HepG2 (cell line): ENCODE measurements at regions not wholly inside any gene's neighbourhood (a gene's known extent, or its start where the extent isn't known, plus 50 kb on each side); places are given as distances from the start of the nearest gene placed in this dataset.

Source experiments
- ATAC-seq: fragments of 200-7000 bp; cut with Tn5 transposase; 3 replicates; pipeline ENCODE4 v1.9.1; 2020; ENCODE audit warnings: mild to moderate bottlenecking, moderate library complexity
- BruUV-seq: library from RNA; stranded (reverse); fragments of 400-500 nt; replicated peaks from 2 replicates; lab custom pipeline; 2021; lab: Mats Ljungman, UMichigan
- CTCF ChIA-PET: fragments of 300-600 bp; formaldehyde crosslinking; extraction: SDS; loops from one replicate; lab custom pipeline; 2021; ENCODE audit warnings: low total read pairs, inconsistent platforms, low intra/inter-chr PET ratio; lab: Yijun Ruan, JAX
- POLR2A ChIA-PET: fragments of 350-600 bp; sonication (Branson Sonifier 250); formaldehyde crosslinking; loops from one replicate; lab custom pipeline; 2020; ENCODE audit warnings: antibody characterized with exemption, inconsistent platforms; lab: Yijun Ruan, JAX
- DNase-seq: peaks from one replicate; pipeline ENCODE4 v3.0.0-alpha.2; 2015; ENCODE audit warnings: low spot score
- FAIRE-seq: peaks from 3 replicates; lab custom pipeline; 2011; peaks lifted over from hg19 to GRCh38; lab: Jason Lieb, UNC
- H2AFZ ChIP-seq: one replicate; pipeline ENCODE4 v1.6.1; 2011; ENCODE audit warnings: low read length, inconsistent platforms
- H3K27ac ChIP-seq: fragments of 300-600 bp; 3 replicates; pipeline ENCODE4 v1.8.0; 2011; ENCODE audit warnings: mixed run types, mild to moderate bottlenecking, mixed read lengths, low read length, inconsistent platforms; ENCODE audit not compliant: insufficient read depth; ENCODE audit errors: extremely low read length
- H3K27me3 ChIP-seq, 2 experiments: fragments of 200-600 bp in 1 of 2; 2 replicates in 1 of 2; 3 replicates in 1 of 2; pipeline versions ENCODE4 v1.6.0 to v1.8.0; 2011; ENCODE audit warnings: low read length in 2 of 2, mild to moderate bottlenecking in 2 of 2, moderate library complexity in 2 of 2, inconsistent platforms in 1 of 2; ENCODE audit not compliant: insufficient read depth in 2 of 2, control insufficient read depth in 1 of 2
- H3K36me3 ChIP-seq, 2 experiments: fragments of 200-600 bp in 1 of 2; replicated peaks in 1 of 2; 2 replicates in 1 of 2; 3 replicates in 1 of 2; pipeline versions ENCODE4 v1.5.1 to v1.8.0; 2011; ENCODE audit warnings: low read length in 2 of 2, inconsistent platforms in 1 of 2; ENCODE audit not compliant: insufficient read depth in 2 of 2, control insufficient read depth in 1 of 2
- H3K4me1 ChIP-seq: 2 replicates; pipeline ENCODE4 v1.5.1; 2012; ENCODE audit warnings: low read length, inconsistent platforms; ENCODE audit not compliant: insufficient read depth
- H3K4me2 ChIP-seq: 2 replicates; pipeline ENCODE4 v1.6.0; 2011; ENCODE audit warnings: low read depth, low read length, inconsistent platforms
- H3K4me3 ChIP-seq, 3 experiments: fragments of 200-600 bp in 1 of 3; sonication (generic), shearing (Covaris generic) in 1 of 3; replicated peaks in 1 of 3; 2 replicates each; pipeline ENCODE4 v1.5.1; 2011 to 2016; ENCODE audit warnings: low read length in 3 of 3, inconsistent platforms in 2 of 3, low read depth in 2 of 3, mild to moderate bottlenecking in 2 of 3, control low read depth in 1 of 3, mixed read lengths in 1 of 3; ENCODE audit not compliant: insufficient read depth in 1 of 3
- H3K79me2 ChIP-seq: one replicate; pipeline ENCODE4 v1.6.1; 2011; ENCODE audit warnings: low read length, inconsistent platforms; ENCODE audit not compliant: insufficient read depth
- H3K9ac ChIP-seq: 2 replicates; pipeline ENCODE4 v1.6.0; 2011; ENCODE audit warnings: mild to moderate bottlenecking, low read depth, low read length, inconsistent platforms; ENCODE audit not compliant: insufficient read depth
- H3K9me3 ChIP-seq: 2 replicates; pipeline ENCODE4 v1.5.1; 2012; ENCODE audit warnings: mild to moderate bottlenecking, low read length
- H4K20me1 ChIP-seq: 2 replicates; pipeline ENCODE4 v1.6.0; 2011; ENCODE audit warnings: inconsistent platforms, mild to moderate bottlenecking, low read length, moderate library complexity; ENCODE audit not compliant: insufficient read depth
- ETS1 ChIP-seq: sonication (generic); formaldehyde crosslinking; IDR thresholded peaks from 2 replicates; pipeline ENCODE4 v1.4.0; 2020; ENCODE audit warnings: missing genetic modification reagents
- FOXP1 ChIP-seq, 2 experiments: fragments of 450-650 bp in 1 of 2; IDR thresholded peaks; 2 replicates each; pipeline ENCODE4 v1.6.1; 2017 to 2018; ENCODE audit warnings: antibody characterized with exemption in 1 of 2
- HNF1A ChIP-seq, 2 experiments: sonication (generic) in 1 of 2; formaldehyde crosslinking in 1 of 2; IDR thresholded peaks; 2 replicates each; pipeline versions ENCODE4 v1.4.0 to v1.6.1; 2016 to 2020; ENCODE audit warnings: borderline replicate concordance in 1 of 2, low read depth in 1 of 2, mild to moderate bottlenecking in 1 of 2, missing genetic modification reagents in 1 of 2
- HOMEZ ChIP-seq: IDR thresholded peaks from 2 replicates; pipeline ENCODE4 v1.6.1; 2016; ENCODE audit warnings: low read depth
- MXD1 ChIP-seq: sonication (generic); formaldehyde crosslinking; IDR thresholded peaks from 2 replicates; pipeline ENCODE4 v1.4.0; 2020; ENCODE audit warnings: mild to moderate bottlenecking, missing genetic modification reagents
- NR2F1 ChIP-seq, 2 experiments: fragments of 450-650 bp in 1 of 2; formaldehyde crosslinking in 1 of 2; IDR thresholded peaks; 2 replicates each; pipeline versions ENCODE4 v1.5.0 to v1.6.1; 2016 to 2020; ENCODE audit warnings: mild to moderate bottlenecking in 1 of 2, missing compliant biosample characterization in 1 of 2, missing genetic modification reagents in 1 of 2, moderate library complexity in 1 of 2
- NR3C1 ChIP-seq: sonication (generic); formaldehyde crosslinking; IDR thresholded peaks from 2 replicates; pipeline ENCODE4 v1.4.0; 2020; ENCODE audit warnings: missing genetic modification reagents
- PHF20 ChIP-seq: sonication (generic); formaldehyde crosslinking; IDR thresholded peaks from 2 replicates; pipeline ENCODE4 v1.5.0; 2020; ENCODE audit warnings: mild to moderate bottlenecking, missing genetic modification reagents
- SIX1 ChIP-seq: sonication (generic); formaldehyde crosslinking; IDR thresholded peaks from 2 replicates; pipeline ENCODE4 v1.4.0; 2020; ENCODE audit warnings: missing genetic modification reagents, borderline replicate concordance
- THAP9 ChIP-seq: sonication (generic); formaldehyde crosslinking; IDR thresholded peaks from 2 replicates; pipeline ENCODE4; 2020; ENCODE audit warnings: missing genetic modification reagents, mild to moderate bottlenecking, borderline replicate concordance
- ZNF12 ChIP-seq: sonication (generic); formaldehyde crosslinking; IDR thresholded peaks from 2 replicates; pipeline ENCODE4 v1.5.0; 2020; ENCODE audit warnings: missing genetic modification reagents
- ZNF776 ChIP-seq: sonication (generic); formaldehyde crosslinking; IDR thresholded peaks from 2 replicates; pipeline ENCODE4 v1.4.0; 2020; ENCODE audit warnings: mild to moderate bottlenecking, missing genetic modification reagents
- WGBS: methylation state at CpG from one replicate; pipeline ENCODE4 v1.1.6; 2017; ENCODE audit warnings: low lambda C conversion rate; 5-methylcytosine and 5-hydroxymethylcytosine counted together
- in situ Hi-C: cut with HindIII; loops from 2 replicates; pipeline ENCODE4 v1.10.0; 2017; ENCODE audit warnings: low pct_unique_long_range_greater_than_20kb; ENCODE audit not compliant: extremely low pct_ligation_motif_present
- intact Hi-C: fragments of 100-400 bp; cut with micrococcal nuclease; formaldehyde crosslinking; loops from one replicate; pipeline ENCODE4 v1.10.0; 2022; ENCODE audit not compliant: unreplicated experiment

- CTCF ChIA-PET = no interaction called here
- POLR2A ChIA-PET = interaction anchor here (0.8 to 1.2 kb wide), 4 partner anchors 9 to 97 kb away, joined by 3 to 4 read pairs (median 4); no protein-coding TSS in a partner anchor
- H3K27me3 ChIP-seq = no peaks in the 10 kb centered on the region; a peak in 1 of 5 replicates
- no peaks in the 10 kb centered on the region for H3K36me3 ChIP-seq
- WGBS = 9% methylated on average over 6 of the region's 6 CpGs
- peak overlapping the region; percentile 53; the same call in 1 of the 2 replicates for H3K9ac ChIP-seq
- H2AFZ ChIP-seq = no peak overlapping the region
- BruUV-seq = no TSS peak
- FAIRE-seq = no peak
- intact Hi-C loops (no loop called here), in situ Hi-C loops (no loop called here)
- ATAC-seq = peak; percentile 74
- peaks cover 46% of the 10 kb centered on the region for H3K4me1 ChIP-seq
- no peak for DNase-seq
- H3K79me2 ChIP-seq = no peaks in the 10 kb centered on the region
- H3K27ac ChIP-seq = peak overlapping the region; percentile 65
- H4K20me1 ChIP-seq = no peaks in the 10 kb centered on the region
- H3K4me3 ChIP-seq = peak overlapping the region; percentile 18 to 58 (median 33)
- no peaks in the 10 kb centered on the region for H3K9me3 ChIP-seq
- peak overlapping the region; percentile 93 for H3K4me2 ChIP-seq
- TF ChIP-seq SIX1 (CRISPR knock-in tag) (no peak), ZNF776 (CRISPR knock-in tag) (no peak), MXD1 (CRISPR knock-in tag) (no peak), FOXP1 (IDR thresholded peaks at IDR 0.05) (no peak), FOXP1 (CRISPR knock-in tag; IDR thresholded peaks at IDR 0.05) (no peak), PHF20 (0 out of 2 replicates have a peak, but pooled peaks have one; percentile 19), HNF1A (IDR thresholded peaks at IDR 0.05; ENCODE audit: low read depth) (no peak), HNF1A (CRISPR knock-in tag; IDR thresholded peaks at IDR 0.05; ENCODE audit: borderline replicate concordance) (no peak), NR2F1 (CRISPR knock-in tag; IDR thresholded peaks at IDR 0.05) (no peak), NR3C1 (CRISPR knock-in tag) (no peak), ETS1 (no peak), ZNF12 (peak; percentile 70; the same call in 1 of the 2 replicates), HOMEZ (CRISPR knock-in tag) (no peak), THAP9 (CRISPR knock-in tag) (peak; percentile 82; the same call in 1 of the 2 replicates)
These were observed 86.8 kb upstream of the BCAR3 start for GRCh38 chr1:93768380-93768863.
